Hepatocyte (in vitro differentiated cells): ENCODE measurements at regions not wholly inside any gene's neighbourhood (a gene's known extent, or its start where the extent isn't known, plus 50 kb on each side); places are given as distances from the start of the nearest gene placed in this dataset.

ENCODE experiments used
- DNase-seq: peaks from one replicate; pipeline ENCODE4 v3.0.0-alpha.2; 2016; ENCODE audit warnings: low spot score
- H2AFZ ChIP-seq: fragments of 200-600 bp; sonication (generic); 2 replicates; pipeline ENCODE4 v1.6.0; 2016; ENCODE audit warnings: antibody characterized with exemption, mild to moderate bottlenecking
- H3K27ac ChIP-seq: fragments of 200-600 bp; sonication (generic); 2 replicates; pipeline ENCODE4 v1.5.1; 2016; ENCODE audit warnings: mild to moderate bottlenecking
- H3K27me3 ChIP-seq: fragments of 200-600 bp; sonication (generic); 2 replicates; pipeline ENCODE4 v1.6.1; 2016
- H3K36me3 ChIP-seq: fragments of 200-600 bp; sonication (generic); replicated peaks from 2 replicates; pipeline ENCODE4 v1.5.1; 2016; ENCODE audit warnings: low read depth; ENCODE audit not compliant: insufficient read depth
- H3K4me1 ChIP-seq: fragments of 200-600 bp; sonication (generic); 2 replicates; pipeline ENCODE4 v1.5.1; 2016; ENCODE audit warnings: mild to moderate bottlenecking, moderate library complexity; ENCODE audit not compliant: insufficient read depth
- H3K4me2 ChIP-seq: fragments of 200-600 bp; sonication (generic); 2 replicates; pipeline ENCODE4 v1.6.0; 2016
- H3K4me3 ChIP-seq: fragments of 200-600 bp; sonication (generic); 2 replicates; pipeline ENCODE4 v1.5.1; 2016; ENCODE audit warnings: mild to moderate bottlenecking
- H3K79me2 ChIP-seq: fragments of 200-600 bp; sonication (generic); 2 replicates; pipeline ENCODE4 v1.6.0; 2017; ENCODE audit warnings: mild to moderate bottlenecking
- H3K9me2 ChIP-seq: fragments of 200-600 bp; sonication (generic); replicated peaks from 2 replicates; pipeline ENCODE4 v1.6.0; 2017; ENCODE audit warnings: mild to moderate bottlenecking; ENCODE audit not compliant: insufficient read depth
- H3K9me3 ChIP-seq: fragments of 200-600 bp; sonication (generic); 2 replicates; pipeline ENCODE4 v1.5.1; 2016; ENCODE audit warnings: low read depth, mild to moderate bottlenecking
- H4K20me1 ChIP-seq: fragments of 200-600 bp; sonication (generic); 2 replicates; pipeline ENCODE4 v1.6.0; 2016; ENCODE audit warnings: mild to moderate bottlenecking; ENCODE audit not compliant: insufficient read depth, poor library complexity, severe bottlenecking
- EZH2 ChIP-seq: fragments of 200-600 bp; sonication (generic); IDR thresholded peaks from 2 replicates; pipeline ENCODE4 v1.6.1; 2016; ENCODE audit warnings: antibody characterized with exemption, mild to moderate bottlenecking, borderline replicate concordance
- EZH2phosphoT487 ChIP-seq: fragments of 200-600 bp; sonication (generic); IDR thresholded peaks from one replicate; pipeline ENCODE4 v1.6.1; 2018; ENCODE audit warnings: antibody characterized with exemption, mild to moderate bottlenecking, low read depth, moderate library complexity; ENCODE audit not compliant: unreplicated experiment, severe bottlenecking
- WGBS: methylation state at CpG from one replicate; pipeline ENCODE4 v1.1.6; 2016; ENCODE audit warnings: low lambda C conversion rate; ENCODE audit errors: missing lambda C conversion rate; 5-methylcytosine and 5-hydroxymethylcytosine counted together
- TF ChIP-seq, protein P1 (sequence below): fragments of 200-600 bp; sonication (generic); IDR thresholded peaks from 2 replicates; pipeline ENCODE4 v1.5.1; 2016; ENCODE audit warnings: antibody characterized with exemption, mild to moderate bottlenecking; ENCODE audit not compliant: poor library complexity

GRCh38 chr16:6536411-6536810 lies 796.2 kb upstream of the RBFOX1 start:
- Histone ChIP-seq H3K9me2 (no peaks in the 10 kb centered on the region), H3K4me2 (no peak overlapping the region), H3K79me2 (no peaks in the 10 kb centered on the region), H3K27ac (no peak overlapping the region), H3K9me3 (no peaks in the 10 kb centered on the region), H4K20me1 (no peaks in the 10 kb centered on the region), H2AFZ (no peak overlapping the region), H3K36me3 (no peaks in the 10 kb centered on the region), H3K4me3 (no peak overlapping the region), H3K4me1 (no peaks in the 10 kb centered on the region), H3K27me3 (no peaks in the 10 kb centered on the region)
- TF ChIP-seq EZH2phosphoT487, result no peak
- TF ChIP-seq, protein P1, sequence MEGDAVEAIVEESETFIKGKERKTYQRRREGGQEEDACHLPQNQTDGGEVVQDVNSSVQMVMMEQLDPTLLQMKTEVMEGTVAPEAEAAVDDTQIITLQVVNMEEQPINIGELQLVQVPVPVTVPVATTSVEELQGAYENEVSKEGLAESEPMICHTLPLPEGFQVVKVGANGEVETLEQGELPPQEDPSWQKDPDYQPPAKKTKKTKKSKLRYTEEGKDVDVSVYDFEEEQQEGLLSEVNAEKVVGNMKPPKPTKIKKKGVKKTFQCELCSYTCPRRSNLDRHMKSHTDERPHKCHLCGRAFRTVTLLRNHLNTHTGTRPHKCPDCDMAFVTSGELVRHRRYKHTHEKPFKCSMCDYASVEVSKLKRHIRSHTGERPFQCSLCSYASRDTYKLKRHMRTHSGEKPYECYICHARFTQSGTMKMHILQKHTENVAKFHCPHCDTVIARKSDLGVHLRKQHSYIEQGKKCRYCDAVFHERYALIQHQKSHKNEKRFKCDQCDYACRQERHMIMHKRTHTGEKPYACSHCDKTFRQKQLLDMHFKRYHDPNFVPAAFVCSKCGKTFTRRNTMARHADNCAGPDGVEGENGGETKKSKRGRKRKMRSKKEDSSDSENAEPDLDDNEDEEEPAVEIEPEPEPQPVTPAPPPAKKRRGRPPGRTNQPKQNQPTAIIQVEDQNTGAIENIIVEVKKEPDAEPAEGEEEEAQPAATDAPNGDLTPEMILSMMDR, result no peak
- TF ChIP-seq EZH2, result no peak
- WGBS, result 76% methylated on average over 2 of the region's 2 CpGs
- DNase-seq, result no peak

DNA sequence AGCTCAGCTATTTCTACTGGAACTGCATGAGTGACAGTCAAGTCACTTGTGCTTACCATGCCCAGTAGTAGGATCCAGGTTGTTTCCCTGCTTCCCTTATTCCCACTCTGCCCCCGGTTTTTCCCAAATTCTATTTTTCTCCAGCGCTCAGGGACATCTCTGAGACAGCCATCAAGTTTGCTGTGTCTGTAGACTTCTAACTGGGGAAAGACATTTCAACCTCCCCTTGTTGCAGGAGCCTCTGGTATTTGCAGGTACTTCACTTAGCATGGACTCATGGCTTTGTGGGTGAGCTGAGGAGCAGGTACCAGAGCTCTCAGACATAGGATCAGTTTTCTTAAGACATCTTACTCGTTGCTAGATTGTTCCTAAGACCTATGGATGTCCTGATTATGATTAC lies 801.6 kb upstream of the RBFOX1 start:
- no peaks in the 10 kb centered on the region for H3K4me1 ChIP-seq
- H3K4me3 ChIP-seq, result no peak overlapping the region
- TF ChIP-seq EZH2 (no peak), EZH2phosphoT487 (no peak)
- TF ChIP-seq, protein P1, result no peak
- H3K27me3 ChIP-seq, result no peaks in the 10 kb centered on the region
- H3K27ac ChIP-seq, result no peak overlapping the region
- no peaks in the 10 kb centered on the region for H3K9me3 ChIP-seq
- no peaks in the 10 kb centered on the region for H3K9me2 ChIP-seq
- no peak overlapping the region for H3K4me2 ChIP-seq
- H3K36me3 ChIP-seq, result no peaks in the 10 kb centered on the region
- H2AFZ ChIP-seq, result no peak overlapping the region
- DNase-seq, result no peak
- no peaks in the 10 kb centered on the region for H3K79me2 ChIP-seq
- WGBS, result 69% methylated on average over 3 of the region's 3 CpGs
- no peaks in the 10 kb centered on the region for H4K20me1 ChIP-seq

- H3K4me1 ChIP-seq, result no peaks in the 10 kb centered on the region
- H3K27ac ChIP-seq, result no peak overlapping the region
- TF ChIP-seq EZH2 (no peak), EZH2phosphoT487 (no peak)
- TF ChIP-seq, protein P1, result no peak
- no peaks in the 10 kb centered on the region for H3K79me2 ChIP-seq
- 46% methylated on average over 2 of the region's 2 CpGs for WGBS
- no peaks in the 10 kb centered on the region for H3K27me3 ChIP-seq
- H3K9me3 ChIP-seq, result no peaks in the 10 kb centered on the region
- no peaks in the 10 kb centered on the region for H3K36me3 ChIP-seq
- no peak overlapping the region for H3K4me2 ChIP-seq
- H4K20me1 ChIP-seq, result no peaks in the 10 kb centered on the region
- no peak overlapping the region for H3K4me3 ChIP-seq
- H2AFZ ChIP-seq, result no peak overlapping the region
- no peaks in the 10 kb centered on the region for H3K9me2 ChIP-seq
- no peak for DNase-seq
Measured at GRCh38 chr16:6528217-6528616, 804.4 kb upstream of the RBFOX1 start.

DNA sequence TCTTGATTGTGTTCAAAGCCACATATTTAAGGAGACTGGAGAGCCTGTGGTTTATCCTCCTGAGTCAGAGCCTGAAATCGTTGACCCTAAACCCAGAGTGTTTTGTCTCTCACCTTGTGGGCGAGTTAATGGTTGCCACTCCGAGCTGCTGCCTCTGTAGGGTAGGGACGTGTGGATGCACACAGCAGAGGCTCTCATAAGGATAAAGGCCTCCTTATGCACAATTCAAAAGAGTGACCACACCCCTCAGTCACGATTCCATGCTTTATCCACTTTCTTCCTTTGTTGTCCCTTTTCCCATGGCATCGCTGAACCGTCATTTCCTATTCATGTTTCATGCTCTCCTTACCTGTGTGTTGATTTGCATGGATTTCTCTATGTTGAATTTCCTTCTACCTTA lies 805.0 kb upstream of the RBFOX1 start:
- DNase-seq, result no peak
- Histone ChIP-seq H2AFZ (no peak overlapping the region), H3K4me3 (no peak overlapping the region), H3K27me3 (no peaks in the 10 kb centered on the region), H3K79me2 (no peaks in the 10 kb centered on the region), H3K9me3 (no peaks in the 10 kb centered on the region), H3K9me2 (no peaks in the 10 kb centered on the region), H4K20me1 (no peaks in the 10 kb centered on the region), H3K4me2 (no peak overlapping the region), H3K27ac (no peak overlapping the region), H3K36me3 (no peaks in the 10 kb centered on the region), H3K4me1 (no peaks in the 10 kb centered on the region)
- no peak for TF ChIP-seq EZH2phosphoT487
- TF ChIP-seq, protein P1, result no peak
- TF ChIP-seq EZH2, result no peak
- 69% methylated on average over 7 of the region's 7 CpGs for WGBS
